Cardiac muscle cell (in vitro differentiated cells and primary cell): ENCODE measurements at regions not wholly inside any gene's neighbourhood (a gene's known extent, or its start where the extent isn't known, plus 50 kb on each side); places are given as distances from the start of the nearest gene placed in this dataset.

Source experiments
- DNase-seq, 2 donors: peaks; one replicate each; pipeline versions ENCODE4 v3.0.0 to v3.0.0-alpha.2; 2010 to 2017; ENCODE audit warnings: low read depth in 1 of 2, low spot score in 1 of 2
- H3K27ac ChIP-seq: fragments of 200-600 bp; sonication (generic); 2 replicates; pipeline ENCODE4 v1.5.1; 2016
- H3K27me3 ChIP-seq: fragments of 200-600 bp; sonication (generic); 2 replicates; pipeline ENCODE4 v1.6.0; 2016; ENCODE audit warnings: control low read depth
- H3K36me3 ChIP-seq: fragments of 200-600 bp; sonication (generic); 2 replicates; pipeline ENCODE4 v1.5.1; 2016; ENCODE audit warnings: control low read depth
- H3K4me1 ChIP-seq: fragments of 200-600 bp; sonication (generic); 2 replicates; pipeline ENCODE4 v1.8.1; 2017; ENCODE audit warnings: low read depth, mild to moderate bottlenecking, mixed run types
- H3K4me3 ChIP-seq: fragments of 200-600 bp; sonication (generic); 2 replicates; pipeline ENCODE4 v1.5.1; 2016; ENCODE audit warnings: mild to moderate bottlenecking
- H3K9me3 ChIP-seq: fragments of 200-600 bp; sonication (generic); 2 replicates; pipeline ENCODE4 v1.5.1; 2017; ENCODE audit warnings: low read depth, mild to moderate bottlenecking, control low read depth
- TF ChIP-seq, protein P1 (sequence below): IDR thresholded peaks from 2 replicates; pipeline ENCODE4 v1.5.1; 2012; ENCODE audit warnings: low read depth, mild to moderate bottlenecking, low read length

DNA sequence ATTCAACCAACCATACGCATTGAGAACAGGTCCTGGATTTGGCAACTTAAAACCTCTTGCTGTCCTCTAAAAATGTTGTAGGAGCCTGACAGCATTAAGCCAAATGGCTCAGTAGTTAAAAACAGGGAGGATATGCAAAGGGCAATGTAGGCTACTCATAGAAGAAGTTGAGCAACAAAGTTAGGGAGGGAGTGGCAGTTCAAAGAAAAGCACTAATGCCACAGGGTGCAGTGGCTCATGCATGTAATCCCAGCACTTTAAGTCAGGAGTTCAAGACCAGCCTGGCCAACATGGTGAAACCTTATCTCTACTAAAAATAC lies 92.9 kb upstream of the ERG start:
- H3K9me3 ChIP-seq, result no peaks in the 10 kb centered on the region
- no peak overlapping the region for H3K27ac ChIP-seq
- DNase-seq, result no peak
- TF ChIP-seq, protein P1, sequence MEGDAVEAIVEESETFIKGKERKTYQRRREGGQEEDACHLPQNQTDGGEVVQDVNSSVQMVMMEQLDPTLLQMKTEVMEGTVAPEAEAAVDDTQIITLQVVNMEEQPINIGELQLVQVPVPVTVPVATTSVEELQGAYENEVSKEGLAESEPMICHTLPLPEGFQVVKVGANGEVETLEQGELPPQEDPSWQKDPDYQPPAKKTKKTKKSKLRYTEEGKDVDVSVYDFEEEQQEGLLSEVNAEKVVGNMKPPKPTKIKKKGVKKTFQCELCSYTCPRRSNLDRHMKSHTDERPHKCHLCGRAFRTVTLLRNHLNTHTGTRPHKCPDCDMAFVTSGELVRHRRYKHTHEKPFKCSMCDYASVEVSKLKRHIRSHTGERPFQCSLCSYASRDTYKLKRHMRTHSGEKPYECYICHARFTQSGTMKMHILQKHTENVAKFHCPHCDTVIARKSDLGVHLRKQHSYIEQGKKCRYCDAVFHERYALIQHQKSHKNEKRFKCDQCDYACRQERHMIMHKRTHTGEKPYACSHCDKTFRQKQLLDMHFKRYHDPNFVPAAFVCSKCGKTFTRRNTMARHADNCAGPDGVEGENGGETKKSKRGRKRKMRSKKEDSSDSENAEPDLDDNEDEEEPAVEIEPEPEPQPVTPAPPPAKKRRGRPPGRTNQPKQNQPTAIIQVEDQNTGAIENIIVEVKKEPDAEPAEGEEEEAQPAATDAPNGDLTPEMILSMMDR, result no peak
- no peaks in the 10 kb centered on the region for H3K4me1 ChIP-seq
- H3K4me3 ChIP-seq, result no peak overlapping the region
- no peaks in the 10 kb centered on the region for H3K27me3 ChIP-seq
- no peaks in the 10 kb centered on the region for H3K36me3 ChIP-seq

DNA sequence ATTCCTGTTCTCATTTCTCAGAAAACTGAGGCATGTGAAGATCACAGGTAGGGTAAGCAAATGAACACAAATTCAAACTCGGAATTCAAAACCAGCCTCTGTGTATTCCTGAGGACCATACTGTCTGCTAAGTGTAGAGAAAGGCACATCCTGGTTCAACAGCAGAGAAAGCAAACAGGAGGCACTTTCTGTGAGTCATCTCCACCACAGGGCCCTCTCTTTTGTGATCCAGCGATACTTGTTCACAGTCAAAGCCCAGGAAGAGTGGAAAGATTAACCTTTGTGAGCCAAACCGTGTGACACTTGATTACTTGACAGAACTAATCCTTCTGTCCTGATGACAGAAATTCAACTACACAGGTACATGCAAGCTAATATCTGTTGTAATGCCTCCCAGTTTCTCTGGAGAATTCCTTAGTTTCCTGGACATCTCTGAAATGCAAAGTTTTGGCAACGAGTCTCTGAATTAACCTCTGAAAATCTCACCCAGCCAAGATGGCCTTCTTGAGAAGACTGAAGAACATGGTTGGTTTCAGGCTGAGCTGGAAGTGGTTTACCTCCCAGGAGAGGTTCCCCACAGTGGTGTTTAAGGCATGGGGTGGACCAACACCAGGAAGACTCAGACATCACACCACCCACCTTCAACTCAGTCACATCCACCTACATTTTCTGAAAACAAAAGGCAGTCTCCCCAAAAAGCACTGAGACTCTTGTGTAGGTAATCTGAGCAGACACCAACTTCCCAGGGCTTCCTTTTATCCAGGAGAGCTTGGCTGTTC lies 98.2 kb upstream of the ERG start:
- Histone ChIP-seq H3K4me3 (no peak overlapping the region), H3K4me1 (peaks cover 4% of the 10 kb centered on the region), H3K9me3 (no peaks in the 10 kb centered on the region), H3K27ac (no peak overlapping the region), H3K27me3 (no peaks in the 10 kb centered on the region), H3K36me3 (no peaks in the 10 kb centered on the region)
- TF ChIP-seq, protein P1, result no peak
- no peak for DNase-seq

DNA sequence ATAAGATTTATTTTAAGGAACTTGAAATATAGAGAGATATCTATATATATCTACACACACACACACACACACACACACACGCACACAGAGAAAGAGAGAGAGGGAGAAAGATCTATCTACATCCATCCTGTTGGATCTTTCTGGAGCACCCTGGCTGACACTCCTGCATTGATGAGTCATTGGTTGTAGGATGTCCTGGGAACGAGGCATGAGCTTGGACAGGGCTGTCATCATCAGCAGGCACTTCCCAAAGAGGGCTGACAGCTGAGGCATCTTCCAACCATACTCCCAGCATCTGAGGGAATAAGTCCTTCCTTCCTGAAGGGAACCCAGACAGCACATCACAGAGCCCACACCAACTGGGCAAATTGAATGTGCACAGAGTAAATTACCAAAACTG lies 99.1 kb upstream of the ERG start:
- Histone ChIP-seq H3K4me3 (no peak overlapping the region), H3K36me3 (no peaks in the 10 kb centered on the region), H3K27ac (no peak overlapping the region), H3K9me3 (no peaks in the 10 kb centered on the region), H3K4me1 (peaks cover 6% of the 10 kb centered on the region), H3K27me3 (no peaks in the 10 kb centered on the region)
- TF ChIP-seq, protein P1, result no peak
- DNase-seq, result no peak

DNA sequence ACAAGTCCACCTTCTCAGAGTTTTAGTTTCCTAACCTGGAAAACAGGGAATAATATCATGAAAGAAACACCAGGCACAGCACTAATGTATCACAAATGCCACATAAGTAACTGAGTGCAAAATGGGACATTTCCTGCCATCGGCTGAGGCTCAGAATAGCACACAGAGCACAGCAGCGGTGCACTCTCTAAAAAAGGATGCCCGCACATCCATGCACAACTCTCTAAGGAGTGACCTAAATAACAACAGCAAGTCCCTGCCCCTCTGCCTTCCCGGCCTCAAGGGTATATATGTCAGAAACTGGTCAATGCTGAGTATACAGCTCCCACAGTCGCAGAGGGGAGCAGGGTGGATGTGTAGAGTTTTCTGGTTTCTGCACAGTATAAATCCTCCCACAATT lies 100.1 kb upstream of the ERG start:
- Histone ChIP-seq H3K4me1 (peaks cover 6% of the 10 kb centered on the region), H3K4me3 (no peak overlapping the region), H3K36me3 (no peaks in the 10 kb centered on the region), H3K27me3 (no peaks in the 10 kb centered on the region), H3K27ac (no peak overlapping the region), H3K9me3 (no peaks in the 10 kb centered on the region)
- no peak for DNase-seq
- TF ChIP-seq, protein P1, result no peak

DNA sequence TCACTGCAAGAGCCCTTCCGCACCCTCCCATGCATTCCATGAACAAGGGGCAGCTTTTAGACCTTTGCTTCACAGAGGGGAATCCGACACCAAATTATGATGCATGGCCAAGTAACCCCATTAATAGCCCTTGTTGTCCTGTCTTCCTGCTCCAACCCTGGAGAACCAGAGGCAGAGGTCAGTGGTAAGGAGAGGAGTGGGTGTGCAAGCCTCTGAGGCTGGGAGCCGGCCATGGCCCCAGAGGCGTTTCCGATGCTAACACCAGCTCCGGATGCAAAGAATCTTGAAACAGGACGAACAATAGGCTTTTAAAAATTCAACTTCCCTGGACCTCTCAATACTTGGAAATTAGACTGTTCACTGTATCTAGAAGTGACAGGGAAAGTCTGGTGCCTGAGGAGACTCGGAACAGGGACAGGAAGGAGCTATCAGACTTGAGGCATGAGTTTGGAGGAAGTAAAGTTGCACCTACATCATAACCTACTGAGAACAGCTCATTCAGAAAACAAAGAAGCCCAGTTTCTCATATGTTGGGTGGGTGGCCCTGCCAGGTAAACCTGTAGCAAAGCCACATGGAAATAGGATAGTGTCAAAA lies 101.2 kb upstream of the ERG start:
- peaks cover 6% of the 10 kb centered on the region for H3K4me1 ChIP-seq
- no peaks in the 10 kb centered on the region for H3K9me3 ChIP-seq
- no peak overlapping the region for H3K4me3 ChIP-seq
- no peak overlapping the region for H3K27ac ChIP-seq
- H3K27me3 ChIP-seq, result no peaks in the 10 kb centered on the region
- TF ChIP-seq, protein P1, result no peak
- H3K36me3 ChIP-seq, result no peaks in the 10 kb centered on the region
- no peak for DNase-seq
